ENCODE measurements at regions not wholly inside any gene's neighbourhood (a gene's known extent, or its start where the extent isn't known, plus 50 kb on each side); places are given as distances from the start of the nearest gene placed in this dataset.

GRCh38 chr5:133718457-133718856 lies 106.1 kb upstream of the FSTL4 start:
- H3K4me3 ChIP-seq (ENCODE audit: low read depth, low read length): no peak overlapping the region
- no peak for TF ChIP-seq CTCF (IDR thresholded peaks at IDR 0.05; ENCODE audit: borderline replicate concordance, insufficient read depth, low read depth, low read length)

GRCh38 chr5:133716532-133717183 lies 104.3 kb upstream of the FSTL4 start:
- TF ChIP-seq CTCF (IDR thresholded peaks at IDR 0.05; ENCODE audit: borderline replicate concordance, insufficient read depth, low read depth, low read length): no peak
- no peak overlapping the region for H3K4me3 ChIP-seq (ENCODE audit: low read depth, low read length)

GRCh38 chr5:133715616-133716015 lies 103.3 kb upstream of the FSTL4 start:
- TF ChIP-seq CTCF (IDR thresholded peaks at IDR 0.05; ENCODE audit: borderline replicate concordance, insufficient read depth, low read depth, low read length): no peak
- H3K4me3 ChIP-seq (ENCODE audit: low read depth, low read length): no peak overlapping the region

GRCh38 chr5:133715216-133715615 lies 102.9 kb upstream of the FSTL4 start:
- TF ChIP-seq CTCF (IDR thresholded peaks at IDR 0.05; ENCODE audit: borderline replicate concordance, insufficient read depth, low read depth, low read length): no peak
- no peak overlapping the region for H3K4me3 ChIP-seq (ENCODE audit: low read depth, low read length)

GRCh38 chr5:133714161-133714915 lies 102.0 kb upstream of the FSTL4 start:
- no peak for TF ChIP-seq CTCF (IDR thresholded peaks at IDR 0.05; ENCODE audit: borderline replicate concordance, insufficient read depth, low read depth, low read length)
- H3K4me3 ChIP-seq (ENCODE audit: low read depth, low read length): no peak overlapping the region

- TF ChIP-seq CTCF (IDR thresholded peaks at IDR 0.05; ENCODE audit: borderline replicate concordance, insufficient read depth, low read depth, low read length): no peak
- no peak overlapping the region for H3K4me3 ChIP-seq (ENCODE audit: low read depth, low read length)
Observed at GRCh38 chr5:133713751-133714150, 101.4 kb upstream of the FSTL4 start.

GRCh38 chr5:133713209-133713608 lies 100.9 kb upstream of the FSTL4 start:
- TF ChIP-seq CTCF (IDR thresholded peaks at IDR 0.05; ENCODE audit: borderline replicate concordance, insufficient read depth, low read depth, low read length): no peak
- H3K4me3 ChIP-seq (ENCODE audit: low read depth, low read length): no peak overlapping the region

Data from GM12875 (cell line).